OCI-LY7 (cell line): ENCODE measurements at regions not wholly inside any gene's neighbourhood (a gene's known extent, or its start where the extent isn't known, plus 50 kb on each side); places are given as distances from the start of the nearest gene placed in this dataset.

Experiments used
- BruUV-seq: library from RNA; stranded (reverse); fragments of 400-500 nt; replicated peaks from 2 replicates; lab custom pipeline; 2021; lab: Mats Ljungman, UMichigan
- CTCF ChIA-PET: fragments of 300-600 bp; sonication (Branson Sonifier 250); formaldehyde crosslinking; loops from one replicate; lab custom pipeline; 2022; ENCODE audit warnings: antibody characterized with exemption; ENCODE audit not compliant: unreplicated experiment; lab: Charles Lee
- POLR2A ChIA-PET: fragments of 300-600 bp; sonication (Branson Sonifier 250); formaldehyde crosslinking; loops from one replicate; lab custom pipeline; 2022; ENCODE audit warnings: antibody characterized with exemption; lab: Charles Lee
- DNase-seq: peaks from one replicate; pipeline ENCODE4 v3.0.0-alpha.2; 2015; ENCODE audit warnings: low spot score
- H2AFZ ChIP-seq: fragments of 200-600 bp; sonication (generic), shearing (Covaris generic); 2 replicates; pipeline ENCODE4 v1.6.1; 2014; ENCODE audit warnings: mild to moderate bottlenecking, antibody characterized with exemption, low read length, moderate library complexity
- H3K27ac ChIP-seq: fragments of 200-600 bp; sonication (generic); 2 replicates; pipeline ENCODE4 v1.5.1; 2014; ENCODE audit warnings: mixed run types, low read depth, mild to moderate bottlenecking, moderate library complexity, low read length, inconsistent platforms; ENCODE audit not compliant: poor library complexity, severe bottlenecking
- H3K36me3 ChIP-seq: fragments of 200-600 bp; sonication (generic); 2 replicates; pipeline ENCODE4 v1.6.1; 2014; ENCODE audit warnings: mild to moderate bottlenecking, antibody characterized with exemption, low read length, moderate library complexity, mixed read lengths; ENCODE audit not compliant: insufficient read depth
- H3K4me1 ChIP-seq: fragments of 200-600 bp; sonication (generic); 2 replicates; pipeline ENCODE4 v1.5.1; 2014; ENCODE audit warnings: mild to moderate bottlenecking, low read length; ENCODE audit not compliant: insufficient read depth, poor library complexity, severe bottlenecking
- H3K4me2 ChIP-seq: fragments of 200-600 bp; sonication (generic); 2 replicates; pipeline ENCODE4 v1.6.1; 2014; ENCODE audit warnings: mild to moderate bottlenecking, low read length
- H3K4me3 ChIP-seq: fragments of 200-600 bp; sonication (generic); 2 replicates; pipeline ENCODE4 v1.5.1; 2014; ENCODE audit warnings: mild to moderate bottlenecking, low read depth, low read length; ENCODE audit not compliant: poor library complexity, severe bottlenecking
- H3K79me2 ChIP-seq: fragments of 200-600 bp; sonication (generic); 2 replicates; pipeline ENCODE4 v1.6.1; 2016; ENCODE audit warnings: low read depth, mild to moderate bottlenecking, low read length, moderate library complexity, mixed read lengths; ENCODE audit not compliant: insufficient read depth
- H3K9me2 ChIP-seq: fragments of 200-600 bp; sonication (generic); 2 replicates; pipeline ENCODE4 v1.6.1; 2016; ENCODE audit warnings: mild to moderate bottlenecking, low read length, mixed read lengths; ENCODE audit not compliant: insufficient read depth
- H3K9me3 ChIP-seq: fragments of 200-600 bp; sonication (generic); 2 replicates; pipeline ENCODE4 v1.6.1; 2014; ENCODE audit warnings: mild to moderate bottlenecking, mixed run types, low read length, mixed read lengths
- H4K20me1 ChIP-seq: fragments of 200-600 bp; sonication (generic); 2 replicates; pipeline ENCODE4 v1.6.1; 2014; ENCODE audit warnings: mild to moderate bottlenecking, antibody characterized with exemption, low read length, moderate library complexity, mixed read lengths; ENCODE audit not compliant: insufficient read depth
- EZH2phosphoT487 ChIP-seq: fragments of 200-600 bp; sonication (generic); IDR thresholded peaks from 2 replicates; pipeline ENCODE4 v1.6.1; 2018; ENCODE audit warnings: low read depth, borderline replicate concordance, mild to moderate bottlenecking, mixed run types, antibody characterized with exemption, low read length, moderate library complexity, mixed read lengths
- intact Hi-C: fragments of 100-400 bp; cut with micrococcal nuclease; formaldehyde crosslinking; loops from one replicate; pipeline ENCODE4 v1.10.0; 2022; ENCODE audit not compliant: unreplicated experiment
- TF ChIP-seq, protein P1 (sequence below): fragments of 200-600 bp; sonication (generic); conservative IDR thresholded peaks from 2 replicates; pipeline ENCODE4 v1.5.1; 2014; ENCODE audit warnings: mild to moderate bottlenecking, antibody characterized with exemption, low read length, moderate library complexity, mixed read lengths

GRCh38 chr2:49359721-49360406 lies 205.5 kb upstream of the FSHR start:
- no peak overlapping the region for H2AFZ ChIP-seq
- H3K4me1 ChIP-seq = no peaks in the 10 kb centered on the region
- no peak overlapping the region for H3K27ac ChIP-seq
- no peak overlapping the region for H3K4me2 ChIP-seq
- BruUV-seq = no TSS peak
- CTCF ChIA-PET = no interaction called here
- DNase-seq = no peak
- intact Hi-C loops = no loop called here
- no peaks in the 10 kb centered on the region for H3K9me3 ChIP-seq
- no peaks in the 10 kb centered on the region for H3K79me2 ChIP-seq
- no peaks in the 10 kb centered on the region for H3K36me3 ChIP-seq
- no peak overlapping the region for H3K4me3 ChIP-seq
- H3K9me2 ChIP-seq = no peaks in the 10 kb centered on the region
- POLR2A ChIA-PET = no interaction called here
- H4K20me1 ChIP-seq = no peaks in the 10 kb centered on the region
- no peak for TF ChIP-seq EZH2phosphoT487
- TF ChIP-seq, protein P1, sequence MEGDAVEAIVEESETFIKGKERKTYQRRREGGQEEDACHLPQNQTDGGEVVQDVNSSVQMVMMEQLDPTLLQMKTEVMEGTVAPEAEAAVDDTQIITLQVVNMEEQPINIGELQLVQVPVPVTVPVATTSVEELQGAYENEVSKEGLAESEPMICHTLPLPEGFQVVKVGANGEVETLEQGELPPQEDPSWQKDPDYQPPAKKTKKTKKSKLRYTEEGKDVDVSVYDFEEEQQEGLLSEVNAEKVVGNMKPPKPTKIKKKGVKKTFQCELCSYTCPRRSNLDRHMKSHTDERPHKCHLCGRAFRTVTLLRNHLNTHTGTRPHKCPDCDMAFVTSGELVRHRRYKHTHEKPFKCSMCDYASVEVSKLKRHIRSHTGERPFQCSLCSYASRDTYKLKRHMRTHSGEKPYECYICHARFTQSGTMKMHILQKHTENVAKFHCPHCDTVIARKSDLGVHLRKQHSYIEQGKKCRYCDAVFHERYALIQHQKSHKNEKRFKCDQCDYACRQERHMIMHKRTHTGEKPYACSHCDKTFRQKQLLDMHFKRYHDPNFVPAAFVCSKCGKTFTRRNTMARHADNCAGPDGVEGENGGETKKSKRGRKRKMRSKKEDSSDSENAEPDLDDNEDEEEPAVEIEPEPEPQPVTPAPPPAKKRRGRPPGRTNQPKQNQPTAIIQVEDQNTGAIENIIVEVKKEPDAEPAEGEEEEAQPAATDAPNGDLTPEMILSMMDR = no peak

DNA sequence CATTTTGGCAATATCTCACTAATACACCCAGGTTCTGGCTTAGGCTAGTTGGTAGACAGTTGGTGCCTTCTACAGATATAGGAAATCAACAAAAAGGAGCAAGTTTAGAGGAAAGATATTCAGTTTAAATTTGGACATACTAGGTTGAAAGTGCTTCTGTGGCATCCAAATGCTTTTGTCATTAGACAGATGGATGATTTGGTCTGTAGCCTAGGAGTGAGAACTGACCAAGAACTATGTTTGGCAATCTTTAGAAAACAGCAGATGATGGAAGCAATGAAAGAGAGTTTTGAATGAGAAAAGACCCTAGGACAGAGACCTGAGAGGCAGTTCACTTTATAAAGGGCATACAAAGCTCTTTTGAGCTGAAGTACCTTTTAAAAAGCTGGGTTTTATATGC lies 201.3 kb upstream of the FSHR start:
- CTCF ChIA-PET = no interaction called here
- Histone ChIP-seq H4K20me1 (no peaks in the 10 kb centered on the region), H3K27ac (no peak overlapping the region), H3K4me2 (no peak overlapping the region), H3K4me3 (no peak overlapping the region), H3K9me3 (no peaks in the 10 kb centered on the region), H3K79me2 (no peaks in the 10 kb centered on the region), H3K4me1 (no peaks in the 10 kb centered on the region), H3K9me2 (no peaks in the 10 kb centered on the region), H3K36me3 (no peaks in the 10 kb centered on the region), H2AFZ (no peak overlapping the region)
- no peak for DNase-seq
- TF ChIP-seq, protein P1 = no peak
- TF ChIP-seq EZH2phosphoT487 = no peak
- BruUV-seq = no TSS peak
- intact Hi-C loops = no loop called here
- POLR2A ChIA-PET = no interaction called here

- ChIA-PET POLR2A (no interaction called here), CTCF (no interaction called here)
- H3K27ac ChIP-seq = no peak overlapping the region
- H3K9me3 ChIP-seq = no peaks in the 10 kb centered on the region
- BruUV-seq = no TSS peak
- no peaks in the 10 kb centered on the region for H3K79me2 ChIP-seq
- DNase-seq = no peak
- no peak overlapping the region for H2AFZ ChIP-seq
- TF ChIP-seq, protein P1 = no peak
- TF ChIP-seq EZH2phosphoT487 = no peak
- H3K36me3 ChIP-seq = no peaks in the 10 kb centered on the region
- H3K4me2 ChIP-seq = no peak overlapping the region
- intact Hi-C loops = no loop called here
- no peaks in the 10 kb centered on the region for H3K4me1 ChIP-seq
- H3K4me3 ChIP-seq = no peak overlapping the region
- no peaks in the 10 kb centered on the region for H3K9me2 ChIP-seq
- H4K20me1 ChIP-seq = no peaks in the 10 kb centered on the region
Observed at GRCh38 chr2:49351560-49351959, 197.2 kb upstream of the FSHR start.
